Mammary epithelial cell (primary cell): ENCODE measurements at regions not wholly inside any gene's neighbourhood (a gene's known extent, or its start where the extent isn't known, plus 50 kb on each side); places are given as distances from the start of the nearest gene placed in this dataset.

ENCODE experiments used
- EZH2 ChIP-seq: IDR thresholded peaks from 2 replicates; pipeline ENCODE4 v1.6.1; 2012; ENCODE audit warnings: low read length, inconsistent platforms, borderline replicate concordance
- TF ChIP-seq, protein P1 (sequence below), 2 donors: IDR thresholded peaks in 1 of 2; conservative IDR thresholded peaks in 1 of 2; 2 replicates each; pipeline ENCODE4 v1.5.1; 2011 to 2012; ENCODE audit warnings: inconsistent platforms in 2 of 2, low read length in 2 of 2, mild to moderate bottlenecking in 2 of 2, control low read depth in 1 of 2, low read depth in 1 of 2; ENCODE audit not compliant: insufficient read depth in 1 of 2; ENCODE audit errors: extremely low read depth in 1 of 2

DNA sequence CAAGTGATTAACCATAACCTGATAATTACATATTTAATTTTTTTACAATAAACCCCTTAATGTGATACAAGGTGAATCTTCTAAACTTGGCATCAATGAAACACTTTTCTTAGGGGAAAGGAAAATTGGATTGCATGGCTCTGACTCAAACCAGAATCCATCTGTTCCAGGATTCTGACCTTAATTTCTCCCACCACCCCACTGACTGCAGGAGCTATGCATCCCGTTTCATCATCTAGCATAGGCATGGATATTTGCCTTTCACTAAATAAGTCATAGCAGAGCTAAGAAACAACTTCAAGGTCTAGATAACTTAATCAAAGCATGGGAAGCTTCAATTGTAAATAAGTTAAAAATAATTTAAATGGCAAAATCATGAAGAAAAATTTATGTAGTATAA is 156.3 kb downstream of the BTC start:
- TF ChIP-seq, protein P1, sequence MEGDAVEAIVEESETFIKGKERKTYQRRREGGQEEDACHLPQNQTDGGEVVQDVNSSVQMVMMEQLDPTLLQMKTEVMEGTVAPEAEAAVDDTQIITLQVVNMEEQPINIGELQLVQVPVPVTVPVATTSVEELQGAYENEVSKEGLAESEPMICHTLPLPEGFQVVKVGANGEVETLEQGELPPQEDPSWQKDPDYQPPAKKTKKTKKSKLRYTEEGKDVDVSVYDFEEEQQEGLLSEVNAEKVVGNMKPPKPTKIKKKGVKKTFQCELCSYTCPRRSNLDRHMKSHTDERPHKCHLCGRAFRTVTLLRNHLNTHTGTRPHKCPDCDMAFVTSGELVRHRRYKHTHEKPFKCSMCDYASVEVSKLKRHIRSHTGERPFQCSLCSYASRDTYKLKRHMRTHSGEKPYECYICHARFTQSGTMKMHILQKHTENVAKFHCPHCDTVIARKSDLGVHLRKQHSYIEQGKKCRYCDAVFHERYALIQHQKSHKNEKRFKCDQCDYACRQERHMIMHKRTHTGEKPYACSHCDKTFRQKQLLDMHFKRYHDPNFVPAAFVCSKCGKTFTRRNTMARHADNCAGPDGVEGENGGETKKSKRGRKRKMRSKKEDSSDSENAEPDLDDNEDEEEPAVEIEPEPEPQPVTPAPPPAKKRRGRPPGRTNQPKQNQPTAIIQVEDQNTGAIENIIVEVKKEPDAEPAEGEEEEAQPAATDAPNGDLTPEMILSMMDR (conservative IDR thresholded peaks at IDR 0.05 in 1 of 2, IDR thresholded peaks at IDR 0.05 in 1 of 2; ENCODE audit: extremely low read depth in 1 of 2, insufficient read depth in 1 of 2, low read depth in 1 of 2, low read length in 2 of 2): no peak
- no peak for TF ChIP-seq EZH2
